ENCODE measurements at regions not wholly inside any gene's neighbourhood (a gene's known extent, or its start where the extent isn't known, plus 50 kb on each side); places are given as distances from the start of the nearest gene placed in this dataset.

DNA sequence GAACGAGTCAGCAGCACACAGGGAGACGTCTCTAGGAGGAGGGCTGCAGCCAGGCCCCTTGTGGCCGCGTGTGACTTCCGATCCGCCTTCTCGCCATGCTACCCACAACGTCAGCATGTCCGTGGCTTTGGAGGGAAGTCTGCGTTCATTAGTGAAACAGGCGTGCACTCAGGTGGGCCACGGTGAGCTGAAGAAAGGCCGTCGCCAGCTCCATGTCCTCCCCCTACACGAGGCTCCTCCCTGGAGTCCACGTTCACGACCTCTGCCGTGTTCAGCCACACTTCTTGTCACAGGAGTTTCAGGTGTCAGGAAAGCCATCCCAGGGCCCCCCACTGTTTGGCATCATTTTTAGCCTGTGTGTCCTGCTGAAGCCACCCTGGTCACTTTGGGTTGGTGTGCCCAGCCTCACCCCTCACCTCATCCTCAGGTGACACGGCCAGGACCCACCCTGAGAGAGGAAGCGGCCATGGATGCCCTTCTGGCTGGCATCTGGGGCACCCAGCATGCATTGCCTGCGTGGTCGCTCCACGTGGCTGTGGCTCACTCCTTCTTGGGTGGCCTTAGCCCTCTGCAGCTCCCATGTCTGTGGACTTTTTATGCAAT, 310.6 kb upstream of the SHH start:
- ATAC-seq (no peak), DNase-seq (no peak)
- Histone ChIP-seq H3K27ac (no peak overlapping the region), H3K9me3 (no peaks in the 10 kb centered on the region), H3K4me1 (no peaks in the 10 kb centered on the region), H3K27me3 (no peaks in the 10 kb centered on the region), H3K36me3 (no peaks in the 10 kb centered on the region), H3K4me3 (no peak overlapping the region)
- TF ChIP-seq CTCF (IDR thresholded peaks at IDR 0.05) = no peak
- intact Hi-C loops (cut with DNase I) = no loop called here

GRCh38 chr7:156121956-156122355, 309.7 kb upstream of the SHH start:
- H3K4me1 ChIP-seq = no peaks in the 10 kb centered on the region
- no peak overlapping the region for H3K27ac ChIP-seq
- no peak for TF ChIP-seq CTCF (IDR thresholded peaks at IDR 0.05)
- ATAC-seq = no peak
- no peaks in the 10 kb centered on the region for H3K9me3 ChIP-seq
- no peaks in the 10 kb centered on the region for H3K27me3 ChIP-seq
- peak in 1 of 4 donors; percentile 72 for DNase-seq
- intact Hi-C loops (cut with DNase I) = no loop called here
- no peak overlapping the region for H3K4me3 ChIP-seq
- H3K36me3 ChIP-seq = no peaks in the 10 kb centered on the region

DNA sequence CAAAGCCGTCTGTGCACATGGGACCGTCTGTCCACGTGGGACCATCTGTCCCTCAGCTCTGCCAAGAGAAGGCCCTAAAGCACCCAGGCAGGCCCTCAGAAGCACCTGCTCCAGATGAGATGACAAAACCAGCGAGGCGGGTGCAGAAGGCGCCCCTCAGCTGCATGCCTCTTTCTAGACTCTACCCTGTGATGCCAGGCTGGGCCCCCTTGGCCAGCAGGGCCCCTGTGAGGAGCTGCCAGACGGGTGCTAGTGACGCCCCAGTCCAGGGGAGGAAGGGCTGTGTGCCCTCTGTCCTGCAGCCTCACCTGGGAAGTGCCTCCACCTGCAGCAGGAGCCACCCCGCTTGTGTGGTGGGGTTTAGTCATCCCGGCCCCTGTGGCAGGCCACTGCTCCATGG, 309.2 kb upstream of the SHH start:
- H3K27me3 ChIP-seq = no peaks in the 10 kb centered on the region
- intact Hi-C loops (cut with DNase I) = no loop called here
- no peak for TF ChIP-seq CTCF (IDR thresholded peaks at IDR 0.05)
- H3K4me1 ChIP-seq = no peaks in the 10 kb centered on the region
- no peak overlapping the region for H3K4me3 ChIP-seq
- ATAC-seq (no peak), DNase-seq (no peak)
- no peaks in the 10 kb centered on the region for H3K36me3 ChIP-seq
- no peak overlapping the region for H3K27ac ChIP-seq
- H3K9me3 ChIP-seq = no peaks in the 10 kb centered on the region

DNA sequence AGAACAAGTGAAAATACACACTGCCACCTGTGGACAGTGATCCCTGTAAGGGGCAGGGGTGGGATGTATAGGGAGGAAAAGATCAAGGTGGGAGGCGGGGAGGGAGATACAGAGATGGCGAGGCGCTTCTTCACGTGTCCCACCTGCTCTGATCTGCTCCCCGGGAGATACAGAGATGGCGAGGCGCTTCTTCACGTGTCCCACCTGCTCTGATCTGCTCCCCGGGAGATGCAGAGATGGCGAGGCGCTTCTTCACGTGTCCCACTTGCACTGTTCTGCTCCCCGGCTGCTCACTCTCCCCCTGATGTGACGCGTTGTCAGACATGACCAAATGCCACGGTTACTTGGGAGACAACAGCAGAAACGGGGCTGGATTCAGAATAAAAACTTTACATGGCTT, 308.3 kb upstream of the SHH start:
- no peak for ATAC-seq
- Histone ChIP-seq H3K4me1 (no peaks in the 10 kb centered on the region), H3K36me3 (no peaks in the 10 kb centered on the region), H3K27me3 (no peaks in the 10 kb centered on the region), H3K27ac (no peak overlapping the region), H3K4me3 (no peak overlapping the region), H3K9me3 (no peaks in the 10 kb centered on the region)
- intact Hi-C loops (cut with DNase I) = no loop called here
- no peak for DNase-seq
- no peak for TF ChIP-seq CTCF (IDR thresholded peaks at IDR 0.05)

GRCh38 chr7:156119771-156120170, 307.5 kb upstream of the SHH start:
- Histone ChIP-seq H3K4me3 (no peak overlapping the region), H3K27ac (no peak overlapping the region), H3K9me3 (no peaks in the 10 kb centered on the region), H3K4me1 (no peaks in the 10 kb centered on the region), H3K36me3 (no peaks in the 10 kb centered on the region), H3K27me3 (no peaks in the 10 kb centered on the region)
- no peak for TF ChIP-seq CTCF (IDR thresholded peaks at IDR 0.05)
- no peak for ATAC-seq
- DNase-seq = no peak
- intact Hi-C loops (cut with DNase I) = no loop called here

All from left lung (tissue), 4 donors.